Nucleus accumbens (tissue), 56 donors: ENCODE measurements at regions not wholly inside any gene's neighbourhood (a gene's known extent, or its start where the extent isn't known, plus 50 kb on each side); places are given as distances from the start of the nearest gene placed in this dataset.

Experiments
- DNase-seq, 56 donors: peaks; one replicate each; lab custom pipeline; 2025; lab: John Stamatoyannopoulos, UW

GRCh38 chr5:2802693-2803365, 51.4 kb upstream of the IRX2 start:
- DNase-seq: no peak

- peak in 1 of 56 donors; percentile 2 for DNase-seq
Measured at GRCh38 chr5:2801577-2802525, 50.4 kb upstream of the IRX2 start.
